OCI-LY1 (cell line): ENCODE measurements at regions not wholly inside any gene's neighbourhood (a gene's known extent, or its start where the extent isn't known, plus 50 kb on each side); places are given as distances from the start of the nearest gene placed in this dataset.

Source experiments
- H2AFZ ChIP-seq: fragments of 200-600 bp; sonication (generic), shearing (Covaris generic); 2 replicates; pipeline ENCODE4 v1.6.0; 2014; ENCODE audit warnings: antibody characterized with exemption, mild to moderate bottlenecking, low read length
- H3F3A ChIP-seq: fragments of 200-600 bp; sonication (generic), shearing (Covaris generic); 2 replicates; pipeline ENCODE4 v1.6.0; 2014; ENCODE audit warnings: mild to moderate bottlenecking, antibody characterized with exemption, low read length, moderate library complexity; ENCODE audit not compliant: insufficient read depth
- H3K27ac ChIP-seq: fragments of 200-600 bp; sonication (generic); 2 replicates; pipeline ENCODE4 v1.5.1; 2014; ENCODE audit warnings: low read length, mixed run types, mild to moderate bottlenecking, low read depth; ENCODE audit not compliant: poor library complexity, severe bottlenecking
- H3K27me3 ChIP-seq: fragments of 200-600 bp; sonication (generic); 2 replicates; pipeline ENCODE4 v1.6.0; 2014; ENCODE audit warnings: antibody characterized with exemption, mild to moderate bottlenecking, low read length, moderate library complexity; ENCODE audit not compliant: insufficient read depth
- H3K36me3 ChIP-seq: fragments of 200-600 bp; sonication (generic); 2 replicates; pipeline ENCODE4 v1.6.1; 2014; ENCODE audit warnings: mild to moderate bottlenecking, antibody characterized with exemption, low read length, moderate library complexity, mixed read lengths; ENCODE audit not compliant: insufficient read depth
- H3K4me1 ChIP-seq: fragments of 200-600 bp; sonication (generic); 2 replicates; pipeline ENCODE4 v1.5.1; 2014; ENCODE audit warnings: mild to moderate bottlenecking, low read length, moderate library complexity; ENCODE audit not compliant: insufficient read depth, severe bottlenecking
- H3K4me2 ChIP-seq: fragments of 200-600 bp; sonication (generic), shearing (Covaris generic); 2 replicates; pipeline ENCODE4 v1.6.1; 2014; ENCODE audit warnings: low read length
- H3K4me3 ChIP-seq: fragments of 200-600 bp; sonication (generic); 2 replicates; pipeline ENCODE4 v1.5.1; 2014; ENCODE audit warnings: low read length, low read depth, mild to moderate bottlenecking, mixed read lengths; ENCODE audit not compliant: poor library complexity, severe bottlenecking
- H3K79me2 ChIP-seq: fragments of 200-600 bp; shearing (Covaris generic); 2 replicates; pipeline ENCODE4 v1.6.1; 2016; ENCODE audit warnings: mixed run types, low read length, mixed read lengths; ENCODE audit not compliant: insufficient read depth
- H3K9ac ChIP-seq: fragments of 200-600 bp; sonication (generic), shearing (Covaris generic); 2 replicates; pipeline ENCODE4 v1.6.1; 2014; ENCODE audit warnings: mild to moderate bottlenecking, low read length, mixed read lengths
- H3K9me2 ChIP-seq: fragments of 200-600 bp; sonication (generic), shearing (Covaris generic); 2 replicates; pipeline ENCODE4 v1.6.1; 2014; ENCODE audit warnings: low read depth, mild to moderate bottlenecking, low read length, mixed read lengths
- H3K9me3 ChIP-seq: fragments of 200-600 bp; shearing (Covaris generic); 2 replicates; pipeline ENCODE4 v1.6.1; 2014; ENCODE audit warnings: low read length, mixed read lengths
- H4K20me1 ChIP-seq: fragments of 200-600 bp; sonication (generic), shearing (Covaris generic); 2 replicates; pipeline ENCODE4 v1.6.0; 2016; ENCODE audit warnings: mild to moderate bottlenecking, low read length; ENCODE audit not compliant: insufficient read depth
- CTCF ChIP-seq: fragments of 200-600 bp; sonication (generic), shearing (Covaris generic); IDR thresholded peaks from 2 replicates; pipeline ENCODE4 v1.5.1; 2017; ENCODE audit warnings: mild to moderate bottlenecking, antibody characterized with exemption, low read length, moderate library complexity, mixed read lengths
- EZH2 ChIP-seq: fragments of 200-600 bp; sonication (generic), shearing (Covaris generic); IDR thresholded peaks from 2 replicates; pipeline ENCODE4 v1.8.0; 2017; ENCODE audit warnings: borderline replicate concordance, mixed run types, mild to moderate bottlenecking, antibody characterized with exemption, low read length, moderate library complexity, mixed read lengths

GRCh38 chr5:30690931-30691330 is 502.6 kb upstream of the CDH6 start:
- TF ChIP-seq EZH2, result no peak
- no peak for TF ChIP-seq CTCF
- Histone ChIP-seq H3K9me2 (no peaks in the 10 kb centered on the region), H3K4me2 (no peak overlapping the region), H3K27me3 (no peaks in the 10 kb centered on the region), H3K9me3 (no peaks in the 10 kb centered on the region), H3K9ac (no peak overlapping the region), H3K79me2 (no peaks in the 10 kb centered on the region), H3K4me3 (no peak overlapping the region), H3K36me3 (no peaks in the 10 kb centered on the region), H4K20me1 (no peaks in the 10 kb centered on the region), H3F3A (no peaks in the 10 kb centered on the region), H3K27ac (no peak overlapping the region), H3K4me1 (no peaks in the 10 kb centered on the region), H2AFZ (no peak overlapping the region)

GRCh38 chr5:30687461-30687860 is 506.0 kb upstream of the CDH6 start:
- Histone ChIP-seq H3K27me3 (no peaks in the 10 kb centered on the region), H3F3A (no peaks in the 10 kb centered on the region), H4K20me1 (no peaks in the 10 kb centered on the region), H3K4me2 (no peak overlapping the region), H3K4me1 (no peaks in the 10 kb centered on the region), H3K9me3 (no peaks in the 10 kb centered on the region), H3K9ac (no peak overlapping the region), H3K79me2 (no peaks in the 10 kb centered on the region), H3K36me3 (no peaks in the 10 kb centered on the region), H3K27ac (no peak overlapping the region), H3K4me3 (no peak overlapping the region), H2AFZ (no peak overlapping the region), H3K9me2 (no peaks in the 10 kb centered on the region)
- TF ChIP-seq CTCF, result no peak
- TF ChIP-seq EZH2, result no peak

DNA sequence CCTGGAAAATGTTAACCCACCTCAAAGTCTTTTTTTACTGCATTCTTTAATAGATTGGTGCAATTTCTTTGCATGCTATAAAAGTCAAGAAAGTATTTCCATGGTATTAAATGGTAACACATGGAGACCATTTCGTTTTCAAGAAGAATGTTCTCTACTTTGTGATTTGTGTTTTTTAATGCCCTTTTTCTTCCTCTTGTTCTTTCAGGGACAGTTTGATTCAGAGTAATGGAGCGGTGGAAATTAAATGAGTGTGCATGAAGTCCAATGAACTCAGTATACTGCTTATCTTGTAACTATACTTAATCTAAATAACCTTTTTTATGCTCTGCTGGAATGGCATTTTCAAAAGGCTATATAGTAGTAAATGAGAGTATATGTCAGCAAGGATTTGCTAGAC is 507.0 kb upstream of the CDH6 start:
- Histone ChIP-seq H4K20me1 (no peaks in the 10 kb centered on the region), H3K36me3 (no peaks in the 10 kb centered on the region), H3K27ac (no peak overlapping the region), H3K79me2 (no peaks in the 10 kb centered on the region), H3K27me3 (no peaks in the 10 kb centered on the region), H3K4me1 (no peaks in the 10 kb centered on the region), H3K4me2 (no peak overlapping the region), H3K9me2 (no peaks in the 10 kb centered on the region), H2AFZ (no peak overlapping the region), H3F3A (no peaks in the 10 kb centered on the region), H3K9ac (no peak overlapping the region), H3K9me3 (no peaks in the 10 kb centered on the region), H3K4me3 (no peak overlapping the region)
- TF ChIP-seq EZH2 (no peak), CTCF (no peak)
